ENCODE measurements at regions not wholly inside any gene's neighbourhood (a gene's known extent, or its start where the extent isn't known, plus 50 kb on each side); places are given as distances from the start of the nearest gene placed in this dataset.

GRCh38 chr1:60620087-60620486 is 462.3 kb upstream of the NFIA start:
- no peak for FAIRE-seq
- H4K5ac ChIP-seq (ENCODE audit: insufficient read length, low read depth, low read length) = no peak overlapping the region
- no peak overlapping the region for H3K14ac ChIP-seq (ENCODE audit: insufficient read length)
- no peak overlapping the region for H3K4me3 ChIP-seq (ENCODE audit: extremely low read depth in 1 of 4, insufficient read depth in 2 of 4, low read depth in 3 of 4, low read length in 4 of 4)
- no peak overlapping the region for H3K23ac ChIP-seq (ENCODE audit: insufficient read length)
- H3K27ac ChIP-seq (ENCODE audit: low read depth, low read length) = no peak overlapping the region
- DNase-seq (ENCODE audit: low read depth in 1 of 2, low spot score in 2 of 2) = no peak
- H2AK5ac ChIP-seq (ENCODE audit: low read depth, low read length) = no peak overlapping the region
- 89% methylated on average over 7 of the region's 7 CpGs; no CpG with 5 or more reads in 1 of the 2 experiments for whole genome bisulfite sequencing, 2 experiments (ENCODE audit: extremely low coverage in 1 of 2, insufficient coverage in 1 of 2, insufficient read length in 1 of 2, insufficient replicate concordance in 2 of 2, low coverage in 1 of 2, low lambda C conversion rate in 2 of 2, missing lambda C conversion rate in 1 of 2)
- H3K9ac ChIP-seq (replicated peaks in 1 of 4; ENCODE audit: extremely low read depth in 1 of 4, low read depth in 3 of 4, low read length in 3 of 4) = no peak overlapping the region
- no peak overlapping the region for H2AFZ ChIP-seq (ENCODE audit: low read length)
- no peaks in the 10 kb centered on the region for H3K79me1 ChIP-seq (ENCODE audit: low read depth, low read length)
- H4K91ac ChIP-seq (replicated peaks; ENCODE audit: insufficient read length, low read length) = no peak overlapping the region
- ChIA-PET CTCF (ENCODE audit: partially characterized antibody) (interaction anchor here (0.6 kb wide), 1 partner anchor 94 kb away, joined by 4 read pairs; no protein-coding TSS in a partner anchor), POLR2A (ENCODE audit: partially characterized antibody) (no interaction called here)
- no peak for TF ChIP-seq FOSL1 (IDR thresholded peaks at IDR 0.05; ENCODE audit: insufficient read depth, low read depth, low read length)
- no peak for TF ChIP-seq JUND (IDR thresholded peaks at IDR 0.05; ENCODE audit: low read length)
- no peaks in the 10 kb centered on the region for H3K27me3 ChIP-seq (replicated peaks in 1 of 4; ENCODE audit: control insufficient read depth in 3 of 4, extremely low read depth in 1 of 4, insufficient read depth in 3 of 4, low read length in 3 of 4)
- no peak overlapping the region for H3K56ac ChIP-seq (replicated peaks; ENCODE audit: insufficient read length, low read depth, low read length)
- H3K18ac ChIP-seq (ENCODE audit: extremely low read depth, low read length) = no peak overlapping the region
- H3K9me3 ChIP-seq (ENCODE audit: insufficient read depth in 2 of 2, low read depth in 1 of 2, low read length in 1 of 2) = no peaks in the 10 kb centered on the region
- H3K36me3 ChIP-seq (ENCODE audit: control insufficient read depth in 2 of 4, insufficient read depth in 4 of 4, low read length in 3 of 4) = 0 out of 8 replicates have a peak, but pooled peaks cover 0 to 2% (median 0%) of the 10 kb centered on the region in 4 experiments
- H2BK20ac ChIP-seq (ENCODE audit: low read length) = no peak overlapping the region
- peaks cover 0 to 4% (median 0%) of the 10 kb centered on the region in 4 experiments; a peak in 2 of 7 replicates for H3K4me1 ChIP-seq (replicated peaks in 1 of 4; ENCODE audit: control insufficient read depth in 3 of 4, insufficient read depth in 4 of 4, low read length in 3 of 4)
- no peak overlapping the region for H2BK12ac ChIP-seq (ENCODE audit: low read depth, low read length)
- H2BK120ac ChIP-seq (replicated peaks; ENCODE audit: low read depth, low read length) = no peak overlapping the region
- no peak overlapping the region for H4K8ac ChIP-seq (ENCODE audit: extremely low read depth, insufficient read depth, low read length)
- H3K4me2 ChIP-seq (ENCODE audit: insufficient read depth in 1 of 2, low read depth in 2 of 2, low read length in 2 of 2) = no peak overlapping the region
- H3K23me2 ChIP-seq (ENCODE audit: low read depth, low read length) = no peaks in the 10 kb centered on the region
- H4K20me1 ChIP-seq (replicated peaks in 1 of 2; ENCODE audit: control insufficient read depth in 1 of 2, insufficient read depth in 2 of 2, low read length in 2 of 2) = no peaks in the 10 kb centered on the region
- H2BK5ac ChIP-seq (ENCODE audit: low read depth, low read length) = no peak overlapping the region
- H3K4ac ChIP-seq (replicated peaks; ENCODE audit: insufficient read length, low read depth, low read length) = no peak overlapping the region
- H3K79me2 ChIP-seq (ENCODE audit: control insufficient read depth in 1 of 2, insufficient read depth in 2 of 2, low read length in 2 of 2) = no peaks in the 10 kb centered on the region
- H2BK15ac ChIP-seq (ENCODE audit: low read length) = no peak overlapping the region
